ENCODE measurements at regions not wholly inside any gene's neighbourhood (a gene's known extent, or its start where the extent isn't known, plus 50 kb on each side); places are given as distances from the start of the nearest gene placed in this dataset.

GRCh38 chr18:44358402-44358801 is 322.3 kb upstream of the SETBP1 start:
- no peak for TF ChIP-seq EZH2 (IDR thresholded peaks at IDR 0.05; ENCODE audit: insufficient read depth, poor library complexity, severe bottlenecking)
- no peak for TF ChIP-seq EZH2phosphoT487 (IDR thresholded peaks at IDR 0.05; ENCODE audit: insufficient read depth, low read depth)
